HepG2 (cell line): ENCODE measurements at regions not wholly inside any gene's neighbourhood (a gene's known extent, or its start where the extent isn't known, plus 50 kb on each side); places are given as distances from the start of the nearest gene placed in this dataset.

Source experiments
- BHLHE40 ChIP-seq: IDR thresholded peaks from 2 replicates; pipeline ENCODE4 v1.6.1; 2011; ENCODE audit warnings: low read length, improper control_type of control experiment
- CTCF ChIP-seq: sonication (generic); formaldehyde crosslinking; IDR thresholded peaks from 2 replicates; pipeline ENCODE4 v1.5.0; 2020; ENCODE audit warnings: mild to moderate bottlenecking, missing genetic modification reagents, moderate library complexity
- RAD21 ChIP-seq: fragments of 450-650 bp; formaldehyde crosslinking; IDR thresholded peaks from 2 replicates; pipeline ENCODE4 v1.5.0; 2020; ENCODE audit warnings: mild to moderate bottlenecking
- SSRP1 ChIP-seq: IDR thresholded peaks from 2 replicates; pipeline ENCODE4 v1.6.1; 2016; ENCODE audit warnings: control low read depth
- TF ChIP-seq, protein P1 (sequence below): fragments of 450-650 bp; IDR thresholded peaks from 2 replicates; pipeline ENCODE4 v1.6.1; 2017
- TF ChIP-seq, protein P2 (sequence below): sonication (generic); formaldehyde crosslinking; IDR thresholded peaks from 2 replicates; pipeline ENCODE4 v1.5.1; 2020; ENCODE audit warnings: mild to moderate bottlenecking, missing genetic modification reagents, borderline replicate concordance

DNA sequence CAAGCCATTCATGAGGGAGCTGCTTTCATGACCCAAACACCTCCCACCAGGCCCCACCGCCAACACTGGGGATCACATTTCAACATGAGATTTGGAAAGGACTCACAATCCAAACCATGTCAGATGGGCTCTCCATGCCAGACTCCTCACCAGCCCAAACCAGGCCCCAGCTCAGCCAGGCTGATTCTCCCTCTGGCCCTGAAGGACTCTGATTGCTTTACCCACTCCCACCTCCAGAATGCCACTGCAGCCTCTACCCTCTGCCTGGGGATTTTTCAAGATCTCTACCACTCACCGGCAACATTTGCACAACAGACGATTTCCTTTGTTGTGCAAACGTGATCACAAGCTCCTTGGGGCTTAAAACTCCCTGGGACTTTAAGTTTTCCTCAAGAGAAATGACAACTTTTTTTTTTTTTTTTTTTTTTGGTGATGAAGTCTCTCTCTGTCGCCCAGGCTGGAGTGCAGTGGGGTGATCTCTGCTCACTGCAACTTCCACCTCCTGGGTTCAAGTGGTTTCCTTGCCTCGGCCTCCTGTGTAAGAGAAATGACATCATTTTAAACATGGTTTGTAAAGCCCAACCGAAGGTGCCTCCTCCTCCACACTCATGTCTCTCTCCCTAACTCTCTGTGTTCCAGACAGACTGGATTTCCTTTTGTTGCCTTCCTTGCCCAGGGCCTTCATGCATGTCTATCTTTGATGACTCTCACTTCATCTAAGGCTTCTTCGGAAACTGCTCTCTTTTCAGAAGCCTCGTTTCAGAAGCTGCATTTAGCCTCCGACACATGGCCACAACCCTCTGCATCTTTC lies 147.0 kb downstream of the CDH26 start:
- TF ChIP-seq, protein P1, sequence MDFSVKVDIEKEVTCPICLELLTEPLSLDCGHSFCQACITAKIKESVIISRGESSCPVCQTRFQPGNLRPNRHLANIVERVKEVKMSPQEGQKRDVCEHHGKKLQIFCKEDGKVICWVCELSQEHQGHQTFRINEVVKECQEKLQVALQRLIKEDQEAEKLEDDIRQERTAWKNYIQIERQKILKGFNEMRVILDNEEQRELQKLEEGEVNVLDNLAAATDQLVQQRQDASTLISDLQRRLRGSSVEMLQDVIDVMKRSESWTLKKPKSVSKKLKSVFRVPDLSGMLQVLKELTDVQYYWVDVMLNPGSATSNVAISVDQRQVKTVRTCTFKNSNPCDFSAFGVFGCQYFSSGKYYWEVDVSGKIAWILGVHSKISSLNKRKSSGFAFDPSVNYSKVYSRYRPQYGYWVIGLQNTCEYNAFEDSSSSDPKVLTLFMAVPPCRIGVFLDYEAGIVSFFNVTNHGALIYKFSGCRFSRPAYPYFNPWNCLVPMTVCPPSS: no peak
- TF ChIP-seq BHLHE40 (no peak), CTCF (no peak), RAD21 (no peak), SSRP1 (CRISPR knock-in tag) (no peak)
- TF ChIP-seq, protein P2, sequence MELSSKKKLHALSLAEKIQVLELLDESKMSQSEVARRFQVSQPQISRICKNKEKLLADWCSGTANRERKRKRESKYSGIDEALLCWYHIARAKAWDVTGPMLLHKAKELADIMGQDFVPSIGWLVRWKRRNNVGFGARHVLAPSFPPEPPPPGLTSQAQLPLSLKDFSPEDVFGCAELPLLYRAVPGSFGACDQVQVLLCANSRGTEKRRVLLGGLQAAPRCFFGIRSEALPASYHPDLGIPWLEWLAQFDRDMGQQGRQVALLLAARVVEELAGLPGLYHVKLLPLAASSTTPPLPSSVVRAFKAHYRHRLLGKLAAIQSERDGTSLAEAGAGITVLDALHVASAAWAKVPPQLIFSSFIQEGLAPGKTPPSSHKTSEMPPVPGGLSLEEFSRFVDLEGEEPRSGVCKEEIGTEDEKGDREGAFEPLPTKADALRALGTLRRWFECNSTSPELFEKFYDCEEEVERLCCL (CRISPR knock-in tag): no peak
